Heart left ventricle (tissue), 13 donors: ENCODE measurements at regions not wholly inside any gene's neighbourhood (a gene's known extent, or its start where the extent isn't known, plus 50 kb on each side); places are given as distances from the start of the nearest gene placed in this dataset.

ENCODE experiments used
- CTCF ChIP-seq, 12 donors: fragments of 200-600 bp; sonication (generic) in 4 of 12; IDR thresholded peaks; one replicate each; pipeline versions ENCODE4 v1.5.0 to v1.8.0; 2018 to 2022; ENCODE audit warnings: antibody characterized with exemption in 12 of 12, mild to moderate bottlenecking in 5 of 12
- POLR2A ChIP-seq, 2 donors: fragments of 450-650 bp; IDR thresholded peaks; one replicate each; pipeline ENCODE4 v1.6.1; 2017; ENCODE audit warnings: antibody characterized with exemption in 2 of 2, mild to moderate bottlenecking in 2 of 2, moderate library complexity in 2 of 2
- donor health status: ischemic (EF 13 %, LVEDD 7.1; RV severe dilation, severe dysfunction).
- donor health status: DM: no; HTN: yes; CAD: no.
- donor health status: DM: no; HTN: no; CAD: no.
- donor health status: ischemic (EF 25% LVEDD 6.9; RV normal size, moderate dysfunction).
- donor health status: ischemic (EF 25% LVEDD 5.7; RV mildly dilated, moderate dysfunction).
- donor health status: ischemic (EF 35%, LVEDD 5.7; RV mildly dilated, moderate dysfunction).
- donor health status: nonischemic (EF 11% LVEDD 7.7; RV severe dilation, severe dysfunction).
- donor health status: DM: yes; HTN: yes; CAD: no.
- donor health status: PGD.
- donor health status: ischemic (EF 29% LVEDD 5.4; RV normal size, mild dysfunction).
- donor health status: nonischemic (EF 23%, LVEDD 6.1; RV moderate dilation, normal function).

GRCh38 chr1:229860926-229861325, 206.1 kb upstream of the GALNT2 start:
- TF ChIP-seq CTCF (IDR thresholded peaks at IDR 0.05) (no peak), POLR2A (IDR thresholded peaks at IDR 0.05) (no peak)
